NOMO-1 treated with DMSO at 0.1 percent for 48 hours (cell line): ENCODE measurements at regions not wholly inside any gene's neighbourhood (a gene's known extent, or its start where the extent isn't known, plus 50 kb on each side); places are given as distances from the start of the nearest gene placed in this dataset.

Source experiments
- DNase-seq: peaks from one replicate; lab custom pipeline; 2025; ENCODE audit not compliant: unreplicated experiment; lab: John Stamatoyannopoulos, UW

GRCh38 chr4:154088741-154089140, 299.9 kb upstream of the SFRP2 start:
- DNase-seq = no peak

GRCh38 chr4:154086247-154086646, 297.4 kb upstream of the SFRP2 start:
- DNase-seq = no peak

- no peak for DNase-seq
Observed at GRCh38 chr4:154084864-154085263, 296.0 kb upstream of the SFRP2 start.

GRCh38 chr4:154082760-154083535, 294.1 kb upstream of the SFRP2 start:
- no peak for DNase-seq

- DNase-seq = no peak
Observed at GRCh38 chr4:154081391-154081790, 292.5 kb upstream of the SFRP2 start.

GRCh38 chr4:154078504-154079350, 289.8 kb upstream of the SFRP2 start:
- peak; percentile 76 for DNase-seq

GRCh38 chr4:154076921-154077320, 288.0 kb upstream of the SFRP2 start:
- DNase-seq = no peak

- DNase-seq = peak; percentile 3
Observed at GRCh38 chr4:154073107-154073822, 284.4 kb upstream of the SFRP2 start.

GRCh38 chr4:154067786-154068185, 278.9 kb upstream of the SFRP2 start:
- no peak for DNase-seq

GRCh38 chr4:154065368-154065767, 276.5 kb upstream of the SFRP2 start:
- DNase-seq = no peak

GRCh38 chr4:154064244-154064643, 275.4 kb upstream of the SFRP2 start:
- no peak for DNase-seq

GRCh38 chr4:154049457-154050181, 260.7 kb upstream of the SFRP2 start:
- DNase-seq = no peak

- no peak for DNase-seq
Observed at GRCh38 chr4:154047733-154048132, 258.9 kb upstream of the SFRP2 start.

- no peak for DNase-seq
Observed at GRCh38 chr4:154044742-154045485, 256.0 kb upstream of the SFRP2 start.

GRCh38 chr4:154044108-154044531, 255.2 kb upstream of the SFRP2 start:
- no peak for DNase-seq

GRCh38 chr4:154041640-154042039, 252.8 kb upstream of the SFRP2 start:
- DNase-seq = no peak

- DNase-seq = no peak
Observed at GRCh38 chr4:154039435-154040343, 250.8 kb upstream of the SFRP2 start.

- no peak for DNase-seq
Observed at GRCh38 chr4:154036856-154037255, 248.0 kb upstream of the SFRP2 start.

- DNase-seq = no peak
Observed at GRCh38 chr4:154035341-154035740, 246.5 kb upstream of the SFRP2 start.
